Thymus (tissue), 11 donors: ENCODE measurements at regions not wholly inside any gene's neighbourhood (a gene's known extent, or its start where the extent isn't known, plus 50 kb on each side); places are given as distances from the start of the nearest gene placed in this dataset.
"Not testable (repeated sequence)": the region's sequence is repeated elsewhere in the genome, so short reads cannot be mapped to it uniquely, and the experiment has no call there.

ENCODE experiments used
- DNase-seq, 9 donors: peaks; one replicate each; pipeline ENCODE4 v3.0.0-alpha.2; 2013; ENCODE audit warnings: low spot score in 9 of 9, low read depth in 6 of 9, missing footprints in 1 of 9
- H3K27ac ChIP-seq, 2 donors: one replicate each; pipeline ENCODE4 v1.5.1; 2013; ENCODE audit warnings: control low read depth in 1 of 2, low read depth in 1 of 2, low read length in 1 of 2, mild to moderate bottlenecking in 1 of 2, moderate library complexity in 1 of 2
- H3K27me3 ChIP-seq, 2 donors: one replicate each; pipeline ENCODE4 v1.5.1; 2013; ENCODE audit warnings: low read length in 1 of 2; ENCODE audit not compliant: control insufficient read depth in 2 of 2, insufficient read depth in 1 of 2
- H3K36me3 ChIP-seq, 2 donors: one replicate each; pipeline ENCODE4 v1.5.1; 2013; ENCODE audit warnings: low read length in 1 of 2, mild to moderate bottlenecking in 1 of 2, moderate library complexity in 1 of 2; ENCODE audit not compliant: control insufficient read depth in 2 of 2, insufficient read depth in 2 of 2
- H3K4me1 ChIP-seq, 2 donors: one replicate each; pipeline ENCODE4 v1.5.1; 2013; ENCODE audit warnings: low read length in 2 of 2; ENCODE audit not compliant: control insufficient read depth in 2 of 2, insufficient read depth in 2 of 2
- H3K4me3 ChIP-seq, 2 donors: one replicate each; pipeline ENCODE4 v1.5.1; 2013; ENCODE audit warnings: low read length in 2 of 2, control low read depth in 1 of 2, mild to moderate bottlenecking in 1 of 2
- H3K9me3 ChIP-seq, 2 donors: one replicate each; pipeline ENCODE4 v1.5.1; 2013; ENCODE audit warnings: low read length in 1 of 2, mild to moderate bottlenecking in 1 of 2; ENCODE audit not compliant: control insufficient read depth in 2 of 2, insufficient read depth in 1 of 2
- WGBS: extraction: QIAGEN DNeasy Blood & Tissue Kit; methylation state at CpG from one replicate; pipeline ENCODE4 v1.1.7; 2013; 5-methylcytosine and 5-hydroxymethylcytosine counted together
- donor health status: healthy.

DNA sequence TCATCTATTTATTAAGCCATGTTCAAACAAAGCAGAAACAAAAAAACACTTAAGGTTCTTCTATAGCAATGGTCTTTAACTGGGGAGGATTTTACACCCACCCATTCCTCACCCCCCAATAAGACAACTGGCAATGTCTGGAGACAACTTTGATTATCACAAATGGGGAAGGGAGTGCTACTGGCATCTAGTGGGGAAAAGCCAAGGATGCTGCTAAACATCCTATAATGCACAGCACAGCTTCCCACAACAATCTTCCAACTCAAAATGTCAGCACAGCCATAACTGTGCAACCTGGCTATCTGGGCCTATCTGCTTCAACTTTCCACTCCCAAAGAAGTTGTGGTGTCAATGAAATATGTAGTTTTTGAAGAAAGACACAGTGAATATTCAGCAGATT, 1044.4 kb downstream of the CDH8 start:
- Histone ChIP-seq H3K4me3 (no peak overlapping the region), H3K4me1 (no peaks in the 10 kb centered on the region), H3K27me3 (no peaks in the 10 kb centered on the region), H3K9me3 (no peaks in the 10 kb centered on the region), H3K27ac (no peak overlapping the region), H3K36me3 (no peaks in the 10 kb centered on the region)
- DNase-seq, result no peak

DNA sequence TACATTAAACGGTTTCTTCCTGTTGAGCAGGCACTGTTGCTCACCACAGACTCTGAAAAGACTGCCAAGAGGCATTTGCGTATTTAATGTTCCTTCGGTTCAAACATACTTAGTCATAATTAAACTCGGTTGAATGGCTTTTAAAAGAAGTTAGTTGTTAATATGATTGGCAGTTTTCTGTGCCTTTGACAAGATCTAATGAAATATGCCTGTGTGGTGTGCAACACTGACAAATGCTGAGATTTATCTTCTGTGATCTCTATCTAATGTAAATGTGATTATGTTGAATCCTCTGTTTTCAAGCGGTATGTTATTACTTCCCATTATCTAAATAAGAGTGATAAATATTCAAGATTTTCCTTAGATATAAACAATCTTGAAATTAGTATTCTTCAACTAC, 1046.6 kb downstream of the CDH8 start:
- H3K9me3 ChIP-seq, result no peaks in the 10 kb centered on the region
- H3K27ac ChIP-seq, result no peak overlapping the region
- no peaks in the 10 kb centered on the region for H3K4me1 ChIP-seq
- H3K36me3 ChIP-seq, result no peaks in the 10 kb centered on the region
- no peak overlapping the region for H3K4me3 ChIP-seq
- 75% methylated on average over 5 of the region's 5 CpGs for WGBS
- no peak for DNase-seq
- no peaks in the 10 kb centered on the region for H3K27me3 ChIP-seq

DNA sequence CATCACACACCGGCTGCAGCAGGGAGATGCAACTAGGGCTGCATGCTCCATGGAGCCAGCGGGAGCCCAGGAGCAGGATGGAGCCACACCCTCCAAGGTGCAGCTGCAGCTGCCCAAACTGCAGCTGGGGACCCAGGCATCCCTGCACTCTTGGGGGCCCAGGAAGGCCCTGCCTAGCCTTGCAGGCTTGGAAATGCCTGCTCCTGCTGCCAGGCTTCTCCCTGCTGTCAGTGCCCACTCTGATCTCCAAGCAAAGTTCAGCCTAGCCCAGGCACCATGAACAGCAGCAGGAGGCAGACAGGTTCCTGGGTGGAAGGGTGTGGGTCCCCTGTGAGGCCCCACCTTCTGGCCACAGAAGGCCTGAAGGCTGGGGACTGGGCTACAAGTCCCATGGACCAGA, 1057.1 kb downstream of the CDH8 start:
- peaks cover 0 to 10% of the 10 kb centered on the region in 2 donors for H3K9me3 ChIP-seq
- no peaks in the 10 kb centered on the region for H3K4me1 ChIP-seq
- no peak overlapping the region for H3K27ac ChIP-seq
- no peaks in the 10 kb centered on the region for H3K27me3 ChIP-seq
- DNase-seq, result no peak
- no peaks in the 10 kb centered on the region for H3K36me3 ChIP-seq
- WGBS, result 94% methylated on average over 2 of the region's 2 CpGs
- no peak overlapping the region for H3K4me3 ChIP-seq

DNA sequence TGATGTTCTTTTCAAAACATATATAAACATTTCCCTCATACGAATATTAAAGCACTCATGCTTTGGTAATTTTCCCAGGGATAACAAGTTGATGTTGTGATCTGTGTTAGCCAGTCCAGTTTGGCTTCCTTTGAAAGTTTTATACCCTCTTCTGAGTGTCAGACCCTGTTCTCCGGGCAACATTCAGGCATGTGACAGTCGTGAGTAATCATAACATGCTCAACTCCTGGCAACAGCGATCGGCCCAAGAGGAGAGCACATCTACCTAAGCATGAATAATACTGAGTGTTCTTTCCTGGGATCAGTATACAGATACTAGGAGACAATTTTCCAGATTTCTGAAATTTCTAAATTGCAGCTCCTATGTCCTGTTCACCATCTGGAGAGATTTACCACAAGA, 1086.4 kb downstream of the CDH8 start:
- Histone ChIP-seq H3K4me3 (no peak overlapping the region), H3K27me3 (no peaks in the 10 kb centered on the region), H3K4me1 (no peaks in the 10 kb centered on the region), H3K27ac (no peak overlapping the region), H3K36me3 (no peaks in the 10 kb centered on the region), H3K9me3 (no peaks in the 10 kb centered on the region)
- 78% methylated on average over 5 of the region's 5 CpGs for WGBS
- no peak for DNase-seq

DNA sequence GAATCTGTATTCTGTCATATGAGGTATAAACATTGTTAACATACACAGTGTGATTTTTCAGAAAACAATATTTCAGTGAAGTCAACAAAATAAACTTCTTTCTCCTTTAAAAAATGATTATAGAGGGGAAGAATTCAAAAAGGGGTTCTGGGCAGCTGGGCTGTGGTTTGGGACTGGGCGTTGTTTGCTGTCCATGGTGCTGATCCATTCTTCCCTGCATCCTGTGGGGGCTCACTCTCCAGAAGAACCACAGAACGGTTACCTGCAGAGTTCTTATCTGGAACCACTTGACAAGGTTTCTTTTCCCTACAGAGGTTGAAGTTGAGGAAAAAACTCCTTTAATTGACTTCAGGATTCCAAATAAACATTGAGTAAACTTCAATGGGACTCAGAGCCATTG, 1091.0 kb downstream of the CDH8 start:
- DNase-seq, result peak in 1 of 9 donors; percentile 1
- Histone ChIP-seq H3K4me1 (no peaks in the 10 kb centered on the region), H3K9me3 (no peaks in the 10 kb centered on the region), H3K36me3 (no peaks in the 10 kb centered on the region), H3K27ac (no peak overlapping the region), H3K4me3 (no peak overlapping the region), H3K27me3 (no peaks in the 10 kb centered on the region)
- 8% methylated on average over 2 of the region's 2 CpGs for WGBS

DNA sequence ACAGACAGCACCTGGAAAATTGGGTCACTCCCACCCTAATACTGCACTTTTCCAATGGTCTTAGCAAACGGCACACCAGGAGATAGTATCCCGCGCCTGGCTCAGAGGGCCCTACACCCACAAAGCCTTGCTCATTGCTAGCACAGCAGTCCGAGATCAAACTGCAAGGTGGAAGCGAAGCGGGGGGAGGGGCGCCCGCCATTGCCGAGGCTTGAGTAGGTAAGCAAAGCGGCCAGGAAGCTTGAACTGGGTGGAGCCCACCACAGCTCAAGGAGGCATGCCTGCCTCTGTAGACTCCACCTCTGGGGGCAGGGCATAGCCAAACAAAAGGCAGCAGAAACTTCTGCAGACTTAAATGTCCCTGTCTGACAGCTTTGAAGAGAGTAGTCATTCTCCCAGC, 1100.0 kb downstream of the CDH8 start:
- H3K36me3 ChIP-seq, H3K27ac ChIP-seq, DNase-seq, H3K9me3 ChIP-seq, H3K4me3 ChIP-seq, H3K27me3 ChIP-seq, H3K4me1 ChIP-seq: not testable (repeated sequence)
- WGBS, result 96% methylated on average over 10 of the region's 10 CpGs

DNA sequence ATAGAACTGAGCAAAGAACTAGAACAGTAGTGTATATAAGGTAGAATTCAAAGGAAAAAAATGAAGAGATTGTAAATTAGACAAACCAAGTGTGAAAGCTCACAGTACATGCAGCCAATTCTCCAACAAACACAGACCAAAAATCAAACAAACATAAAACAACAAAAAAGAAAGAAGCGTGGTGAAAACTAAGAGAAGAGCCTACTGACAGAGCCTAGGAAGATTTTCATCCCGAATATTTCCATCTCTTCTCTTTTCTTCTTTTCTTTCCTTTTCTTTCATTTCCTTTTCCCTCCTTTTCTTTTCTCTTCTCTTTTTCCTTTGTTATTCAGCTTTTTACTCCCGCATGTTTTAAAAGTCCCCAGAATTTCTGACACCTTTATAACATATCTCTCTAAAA, 1103.6 kb downstream of the CDH8 start:
- H3K9me3 ChIP-seq, result no peaks in the 10 kb centered on the region
- no peaks in the 10 kb centered on the region for H3K27me3 ChIP-seq
- DNase-seq, result no peak
- H3K36me3 ChIP-seq, result no peaks in the 10 kb centered on the region
- no peak overlapping the region for H3K27ac ChIP-seq
- no peak overlapping the region for H3K4me3 ChIP-seq
- no peaks in the 10 kb centered on the region for H3K4me1 ChIP-seq
- 93% methylated on average over 3 of the region's 3 CpGs for WGBS

DNA sequence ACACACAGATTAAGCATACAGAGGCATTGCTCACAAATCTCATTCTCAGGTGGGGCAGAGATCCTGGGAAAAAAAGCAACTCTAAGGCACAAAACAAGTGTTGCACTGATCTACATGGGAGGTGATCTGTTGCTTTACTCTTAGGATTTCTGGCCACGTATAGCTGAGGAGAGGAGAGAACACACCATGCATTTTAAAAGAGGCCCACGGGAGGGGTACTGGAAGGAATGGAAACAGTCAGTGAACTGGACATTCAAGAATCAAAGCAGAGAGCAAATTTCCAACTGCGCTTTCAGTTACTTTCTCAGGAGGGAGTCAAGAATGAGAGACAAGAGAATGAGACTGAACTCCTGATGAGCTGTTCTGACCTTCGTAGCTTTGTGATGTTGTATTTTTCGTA, 1105.9 kb downstream of the CDH8 start:
- H3K4me3 ChIP-seq, result no peak overlapping the region
- H3K9me3 ChIP-seq, result peaks cover 0 to 1% of the 10 kb centered on the region in 2 donors
- no peak overlapping the region for H3K27ac ChIP-seq
- no peak for DNase-seq
- no peaks in the 10 kb centered on the region for H3K36me3 ChIP-seq
- 90% methylated on average over 5 of the region's 5 CpGs for WGBS
- H3K4me1 ChIP-seq, result no peaks in the 10 kb centered on the region
- no peaks in the 10 kb centered on the region for H3K27me3 ChIP-seq

DNA sequence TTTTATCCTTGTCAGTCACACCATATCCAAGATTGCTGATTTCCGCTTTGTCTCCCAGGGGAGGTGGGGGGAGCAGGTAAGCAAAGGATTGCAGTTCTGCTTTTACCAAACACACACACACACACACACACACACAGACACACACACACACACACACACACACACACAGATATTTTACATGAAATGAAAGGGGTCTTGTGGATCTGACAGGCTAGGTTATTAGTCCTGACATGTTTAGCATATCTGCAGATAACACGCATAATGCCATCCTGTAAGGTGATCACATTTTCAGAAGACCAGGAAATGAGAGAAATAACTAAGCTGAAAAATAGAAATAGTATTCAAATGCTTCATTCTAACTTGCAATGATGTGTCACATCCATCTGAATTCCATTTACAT, 1113.3 kb downstream of the CDH8 start:
- H3K4me1 ChIP-seq, result no peaks in the 10 kb centered on the region
- H3K4me3 ChIP-seq, result no peak overlapping the region
- DNase-seq, result no peak
- no peak overlapping the region for H3K27ac ChIP-seq
- H3K27me3 ChIP-seq, result no peaks in the 10 kb centered on the region
- 90% methylated on average over 2 of the region's 2 CpGs for WGBS
- H3K9me3 ChIP-seq, result peaks cover 0 to 1% of the 10 kb centered on the region in 2 donors
- no peaks in the 10 kb centered on the region for H3K36me3 ChIP-seq

DNA sequence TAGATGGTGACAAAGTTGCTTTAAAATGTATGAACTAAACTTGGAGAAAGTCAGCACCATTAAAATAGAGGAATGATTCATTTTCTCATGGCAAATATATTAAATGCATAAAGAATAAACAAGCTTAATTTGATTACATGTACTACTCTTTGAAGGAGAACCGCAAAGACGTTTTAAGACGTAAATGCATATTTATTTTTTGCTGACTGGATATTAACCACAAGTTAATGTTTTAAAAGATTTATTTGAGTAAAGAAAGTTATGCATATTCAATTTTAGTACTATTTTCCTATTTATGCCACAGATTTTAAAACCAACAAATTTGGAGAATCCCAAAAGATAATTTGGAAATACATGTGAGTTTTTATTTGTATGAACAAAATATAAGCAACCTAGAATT, 1121.9 kb downstream of the CDH8 start:
- Histone ChIP-seq H3K36me3 (no peaks in the 10 kb centered on the region), H3K4me1 (no peaks in the 10 kb centered on the region), H3K27me3 (no peaks in the 10 kb centered on the region), H3K27ac (no peak overlapping the region), H3K4me3 (no peak overlapping the region), H3K9me3 (no peaks in the 10 kb centered on the region)
- no peak for DNase-seq
- 94% methylated on average over 3 of the region's 3 CpGs for WGBS
